GM12892 (cell line): ENCODE measurements at regions not wholly inside any gene's neighbourhood (a gene's known extent, or its start where the extent isn't known, plus 50 kb on each side); places are given as distances from the start of the nearest gene placed in this dataset.
"Not testable (repeated sequence)": the region's sequence is repeated elsewhere in the genome, so short reads cannot be mapped to it uniquely, and the experiment has no call there.

Experiments
- POLR2AphosphoS5 ChIP-seq: IDR thresholded peaks from 2 replicates; pipeline ENCODE4 v1.6.1; 2011; ENCODE audit warnings: low read depth, low read length, control low read depth
- TAF1 ChIP-seq: IDR thresholded peaks from 2 replicates; pipeline ENCODE4 v1.6.1; 2011; ENCODE audit warnings: low read depth, mild to moderate bottlenecking, control low read depth, low read length, borderline replicate concordance

DNA sequence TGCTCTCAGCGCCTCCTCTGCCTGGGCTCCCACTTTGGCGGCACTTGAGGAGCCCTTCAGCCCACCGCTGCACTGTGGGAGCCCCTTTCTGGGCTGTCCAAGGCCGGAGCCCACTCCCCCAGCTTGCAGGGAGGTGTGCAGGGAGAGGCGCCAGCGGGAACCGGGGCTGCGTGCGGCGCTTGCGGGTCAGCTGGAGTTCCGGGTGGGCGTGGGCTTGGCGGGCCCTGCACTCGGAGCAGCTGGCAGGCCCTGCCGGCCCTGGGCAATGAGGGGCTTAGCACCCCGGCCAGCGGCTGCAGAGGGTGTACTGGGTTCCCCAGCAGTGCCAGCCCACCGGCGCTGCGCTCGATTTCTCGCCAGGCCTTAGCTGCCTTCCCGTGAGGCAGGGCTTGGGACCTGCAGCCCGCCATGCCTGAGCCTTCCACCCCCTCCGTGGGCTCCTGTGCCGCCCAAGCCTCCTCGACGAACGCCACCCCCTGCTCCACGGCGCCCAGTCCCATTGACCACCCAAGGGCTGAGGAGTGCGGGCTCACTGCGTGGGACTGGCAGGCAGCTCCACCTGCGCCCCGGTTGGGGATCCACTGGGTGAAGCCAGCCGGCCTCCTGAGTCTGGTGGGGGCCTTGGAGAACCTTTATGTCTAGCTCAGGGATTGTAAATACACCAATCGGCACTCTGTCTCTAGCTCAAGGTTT, 122.3 kb downstream of the FSCB start:
- TF ChIP-seq POLR2AphosphoS5, TAF1: not testable (repeated sequence)
